Parathyroid adenoma (tissue), 2 donors: ENCODE measurements at regions not wholly inside any gene's neighbourhood (a gene's known extent, or its start where the extent isn't known, plus 50 kb on each side); places are given as distances from the start of the nearest gene placed in this dataset.

Experiments
- H2AFZ ChIP-seq: fragments of 300-600 bp; sonication (generic); one replicate; pipeline ENCODE4 v1.7.0; 2017; ENCODE audit warnings: antibody characterized with exemption, mild to moderate bottlenecking
- H3K27ac ChIP-seq: fragments of 300-600 bp; sonication (generic); one replicate; pipeline ENCODE4 v1.7.0; 2017
- H3K27me3 ChIP-seq: fragments of 300-600 bp; sonication (generic); one replicate; pipeline ENCODE4 v1.7.0; 2017; ENCODE audit warnings: low read length; ENCODE audit not compliant: control insufficient read depth, insufficient read depth
- H3K36me3 ChIP-seq: fragments of 300-600 bp; sonication (generic); one replicate; pipeline ENCODE4 v1.7.0; 2017; ENCODE audit warnings: low read length; ENCODE audit not compliant: control insufficient read depth, insufficient read depth
- H3K4me1 ChIP-seq: fragments of 300-600 bp; sonication (generic); one replicate; pipeline ENCODE4 v1.7.0; 2017; ENCODE audit warnings: control low read depth
- H3K4me2 ChIP-seq: fragments of 300-600 bp; sonication (generic); one replicate; pipeline ENCODE4 v1.7.0; 2017; ENCODE audit warnings: low read length
- H3K4me3 ChIP-seq: fragments of 300-600 bp; sonication (generic); one replicate; pipeline ENCODE4 v1.7.0; 2017; ENCODE audit warnings: low read depth, low read length
- H3K79me2 ChIP-seq: fragments of 300-600 bp; sonication (generic); one replicate; pipeline ENCODE4 v1.7.0; 2017; ENCODE audit warnings: control low read depth
- H3K9ac ChIP-seq: fragments of 300-600 bp; sonication (generic); one replicate; pipeline ENCODE4 v1.7.0; 2017; ENCODE audit warnings: mild to moderate bottlenecking
- H3K9me3 ChIP-seq: fragments of 300-600 bp; sonication (generic); one replicate; pipeline ENCODE4 v1.7.0; 2017; ENCODE audit warnings: low read length; ENCODE audit not compliant: control insufficient read depth
- CTCF ChIP-seq: fragments of 300-600 bp; sonication (generic); IDR thresholded peaks from one replicate; pipeline ENCODE4 v1.7.0; 2017; ENCODE audit warnings: antibody characterized with exemption, mild to moderate bottlenecking
- donor health status: primary hyperparathyroidism.

- Histone ChIP-seq H3K4me1 (no peaks in the 10 kb centered on the region), H3K36me3 (no peaks in the 10 kb centered on the region), H3K4me2 (no peak overlapping the region), H3K27me3 (no peaks in the 10 kb centered on the region), H2AFZ (no peak overlapping the region), H3K9ac (no peak overlapping the region), H3K79me2 (no peaks in the 10 kb centered on the region), H3K4me3 (no peak overlapping the region), H3K9me3 (no peaks in the 10 kb centered on the region), H3K27ac (no peak overlapping the region)
- no peak for TF ChIP-seq CTCF
Observed at GRCh38 chr1:218965821-218966220, 207.9 kb upstream of the LYPLAL1 start.

DNA sequence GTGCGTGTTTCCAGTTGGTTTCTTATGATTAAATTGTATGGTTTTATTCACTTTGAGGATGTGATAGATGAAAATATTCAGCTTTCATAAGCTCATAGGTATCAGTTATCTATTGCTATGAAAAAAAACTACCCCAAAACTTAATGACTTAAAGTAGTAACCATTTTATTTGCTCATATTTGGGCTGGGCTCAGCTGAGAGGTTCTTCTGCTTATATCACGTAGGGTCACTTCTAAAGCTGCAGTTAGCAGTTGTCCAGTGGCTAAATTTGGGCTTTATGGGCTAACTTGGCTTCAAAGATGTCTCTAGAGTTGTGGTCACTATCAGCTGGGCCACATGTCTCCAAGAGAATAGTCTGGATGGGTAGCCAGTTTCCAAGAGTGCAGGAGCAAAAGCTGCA, 206.4 kb upstream of the LYPLAL1 start:
- Histone ChIP-seq H3K4me1 (no peaks in the 10 kb centered on the region), H3K36me3 (no peaks in the 10 kb centered on the region), H3K9ac (no peak overlapping the region), H3K79me2 (no peaks in the 10 kb centered on the region), H3K4me2 (no peak overlapping the region), H3K9me3 (no peaks in the 10 kb centered on the region), H3K4me3 (no peak overlapping the region), H2AFZ (no peak overlapping the region), H3K27ac (no peak overlapping the region), H3K27me3 (no peaks in the 10 kb centered on the region)
- TF ChIP-seq CTCF = no peak

DNA sequence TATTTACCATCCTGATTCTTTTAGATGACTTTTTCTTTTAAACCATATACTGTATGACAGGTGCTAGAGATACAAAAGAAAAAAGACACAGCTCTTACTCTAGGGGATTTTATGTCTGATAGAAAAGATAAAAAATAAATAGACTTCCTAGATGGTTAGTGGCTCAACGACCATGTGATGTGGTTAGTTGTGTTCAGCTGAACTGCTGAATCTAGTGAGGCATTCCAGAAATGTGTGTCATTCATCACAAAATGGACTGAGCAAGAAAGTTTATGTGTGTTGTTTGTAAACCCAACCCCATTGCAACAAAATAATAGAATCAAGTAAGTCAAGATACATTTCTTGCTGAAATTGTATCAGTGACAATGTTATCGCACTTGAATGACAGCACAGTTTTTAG, 205.8 kb upstream of the LYPLAL1 start:
- Histone ChIP-seq H2AFZ (no peak overlapping the region), H3K27ac (no peak overlapping the region), H3K9ac (no peak overlapping the region), H3K36me3 (no peaks in the 10 kb centered on the region), H3K4me1 (no peaks in the 10 kb centered on the region), H3K79me2 (no peaks in the 10 kb centered on the region), H3K27me3 (no peaks in the 10 kb centered on the region), H3K9me3 (no peaks in the 10 kb centered on the region), H3K4me3 (no peak overlapping the region), H3K4me2 (no peak overlapping the region)
- TF ChIP-seq CTCF = no peak

DNA sequence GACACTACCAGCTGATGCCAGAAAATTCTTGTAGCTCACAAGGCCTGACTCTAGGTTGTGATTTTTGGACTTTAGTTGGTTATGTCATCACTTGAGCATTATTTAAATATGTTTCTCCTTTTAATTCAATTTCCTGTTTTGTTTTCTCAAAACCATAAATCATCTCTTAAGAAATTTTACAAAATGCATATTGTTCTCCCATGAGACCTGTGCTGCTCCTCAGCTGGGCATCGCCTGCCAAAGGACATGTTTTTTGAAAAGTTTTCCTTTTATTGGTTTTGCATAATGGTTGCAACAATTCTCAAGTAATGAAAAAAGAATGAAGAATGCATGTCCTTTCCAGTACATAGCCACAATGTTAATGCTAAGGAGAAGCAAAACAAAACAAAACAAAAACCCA, 204.7 kb upstream of the LYPLAL1 start:
- no peak overlapping the region for H3K9ac ChIP-seq
- no peaks in the 10 kb centered on the region for H3K9me3 ChIP-seq
- no peaks in the 10 kb centered on the region for H3K36me3 ChIP-seq
- H3K27ac ChIP-seq = no peak overlapping the region
- no peak overlapping the region for H3K4me3 ChIP-seq
- no peaks in the 10 kb centered on the region for H3K27me3 ChIP-seq
- TF ChIP-seq CTCF = no peak
- H3K4me2 ChIP-seq = no peak overlapping the region
- no peak overlapping the region for H2AFZ ChIP-seq
- H3K79me2 ChIP-seq = no peaks in the 10 kb centered on the region
- H3K4me1 ChIP-seq = no peaks in the 10 kb centered on the region

- Histone ChIP-seq H3K4me2 (no peak overlapping the region), H3K9ac (no peak overlapping the region), H3K4me3 (no peak overlapping the region), H3K27me3 (no peaks in the 10 kb centered on the region), H3K79me2 (no peaks in the 10 kb centered on the region), H3K4me1 (no peaks in the 10 kb centered on the region), H3K36me3 (no peaks in the 10 kb centered on the region), H3K27ac (no peak overlapping the region), H2AFZ (no peak overlapping the region), H3K9me3 (no peaks in the 10 kb centered on the region)
- no peak for TF ChIP-seq CTCF
Observed at GRCh38 chr1:218970397-218970990, 203.2 kb upstream of the LYPLAL1 start.
